Smooth muscle cell (in vitro differentiated cells): ENCODE measurements at regions not wholly inside any gene's neighbourhood (a gene's known extent, or its start where the extent isn't known, plus 50 kb on each side); places are given as distances from the start of the nearest gene placed in this dataset.

Source experiments
- DNase-seq: peaks from one replicate; lab custom pipeline; 2025; ENCODE audit not compliant: unreplicated experiment; lab: John Stamatoyannopoulos, UW
- H2AFZ ChIP-seq: fragments of 200-600 bp; sonication (generic); 2 replicates; pipeline ENCODE4 v1.6.0; 2016; ENCODE audit warnings: antibody characterized with exemption, low read depth, mild to moderate bottlenecking
- H3F3A ChIP-seq: fragments of 200-600 bp; sonication (generic); 2 replicates; pipeline ENCODE4 v1.6.0; 2017; ENCODE audit warnings: antibody characterized with exemption, low read depth
- H3K27ac ChIP-seq: fragments of 200-600 bp; sonication (generic); 2 replicates; pipeline ENCODE4 v1.5.1; 2016; ENCODE audit warnings: low read depth, mild to moderate bottlenecking
- H3K27me3 ChIP-seq: fragments of 200-600 bp; sonication (generic); 2 replicates; pipeline ENCODE4 v1.6.1; 2016; ENCODE audit warnings: low read depth, mild to moderate bottlenecking
- H3K36me3 ChIP-seq: fragments of 200-600 bp; sonication (generic); 2 replicates; pipeline ENCODE4 v1.5.1; 2016; ENCODE audit warnings: low read depth
- H3K4me1 ChIP-seq: fragments of 200-600 bp; sonication (generic); 2 replicates; pipeline ENCODE4 v1.5.1; 2016; ENCODE audit warnings: low read depth
- H3K4me2 ChIP-seq: fragments of 200-600 bp; sonication (generic); 2 replicates; pipeline ENCODE4 v1.6.0; 2016; ENCODE audit warnings: mild to moderate bottlenecking
- H3K4me3 ChIP-seq: fragments of 200-600 bp; sonication (generic); 2 replicates; pipeline ENCODE4 v1.5.1; 2016; ENCODE audit warnings: mild to moderate bottlenecking
- H3K79me2 ChIP-seq: fragments of 200-600 bp; sonication (generic); 2 replicates; pipeline ENCODE4 v1.6.0; 2016; ENCODE audit warnings: low read depth, mild to moderate bottlenecking
- H3K9ac ChIP-seq: fragments of 200-600 bp; sonication (generic); 2 replicates; pipeline ENCODE4 v1.6.0; 2016; ENCODE audit warnings: low read depth
- H3K9me3 ChIP-seq: fragments of 200-600 bp; sonication (generic); replicated peaks from 2 replicates; pipeline ENCODE4 v1.5.1; 2016; ENCODE audit warnings: low read depth
- H4K20me1 ChIP-seq: fragments of 200-600 bp; sonication (generic); 2 replicates; pipeline ENCODE4 v1.6.0; 2016; ENCODE audit warnings: low read depth
- CTCF ChIP-seq: fragments of 200-600 bp; sonication (generic); IDR thresholded peaks from 2 replicates; pipeline ENCODE4 v1.5.1; 2017; ENCODE audit warnings: borderline replicate concordance, mild to moderate bottlenecking, antibody characterized with exemption; ENCODE audit not compliant: insufficient read depth, poor library complexity, severe bottlenecking
- WGBS: methylation state at CpG from one replicate; pipeline ENCODE4 v1.1.7; 2016; ENCODE audit warnings: low lambda C conversion rate; 5-methylcytosine and 5-hydroxymethylcytosine counted together

- no peak overlapping the region for H3K4me3 ChIP-seq
- H3F3A ChIP-seq, result no peaks in the 10 kb centered on the region
- H3K9me3 ChIP-seq, result no peaks in the 10 kb centered on the region
- H3K36me3 ChIP-seq, result no peaks in the 10 kb centered on the region
- H3K27me3 ChIP-seq, result no peaks in the 10 kb centered on the region
- no peak for DNase-seq
- H3K9ac ChIP-seq, result no peak overlapping the region
- H3K27ac ChIP-seq, result no peak overlapping the region
- H2AFZ ChIP-seq, result no peak overlapping the region
- H3K79me2 ChIP-seq, result no peaks in the 10 kb centered on the region
- H3K4me1 ChIP-seq, result no peaks in the 10 kb centered on the region
- WGBS, result 62% methylated on average over 1 of the region's 1 CpG
- no peak overlapping the region for H3K4me2 ChIP-seq
- TF ChIP-seq CTCF, result no peak
- no peaks in the 10 kb centered on the region for H4K20me1 ChIP-seq
These were observed 207.7 kb upstream of the PRR16 start for GRCh38 chr5:120256376-120256775.

- no peaks in the 10 kb centered on the region for H4K20me1 ChIP-seq
- no peaks in the 10 kb centered on the region for H3K27me3 ChIP-seq
- H3K4me1 ChIP-seq, result no peaks in the 10 kb centered on the region
- no peaks in the 10 kb centered on the region for H3K79me2 ChIP-seq
- WGBS, result 87% methylated on average over 3 of the region's 3 CpGs
- no peak overlapping the region for H3K27ac ChIP-seq
- DNase-seq, result no peak
- no peaks in the 10 kb centered on the region for H3F3A ChIP-seq
- no peak overlapping the region for H3K4me3 ChIP-seq
- H3K9me3 ChIP-seq, result no peaks in the 10 kb centered on the region
- H3K36me3 ChIP-seq, result no peaks in the 10 kb centered on the region
- H2AFZ ChIP-seq, result peak overlapping the region; percentile 68
- no peak overlapping the region for H3K4me2 ChIP-seq
- H3K9ac ChIP-seq, result no peak overlapping the region
- no peak for TF ChIP-seq CTCF
These were observed 206.6 kb upstream of the PRR16 start for GRCh38 chr5:120257358-120257971.

- 93% methylated on average over 4 of the region's 4 CpGs for WGBS
- Histone ChIP-seq H3F3A (no peaks in the 10 kb centered on the region), H3K27me3 (no peaks in the 10 kb centered on the region), H2AFZ (peak overlapping the region; percentile 68), H3K36me3 (no peaks in the 10 kb centered on the region), H3K9me3 (no peaks in the 10 kb centered on the region), H3K4me3 (no peak overlapping the region), H3K4me1 (no peaks in the 10 kb centered on the region), H3K27ac (no peak overlapping the region), H3K79me2 (no peaks in the 10 kb centered on the region), H3K4me2 (no peak overlapping the region), H3K9ac (no peak overlapping the region), H4K20me1 (no peaks in the 10 kb centered on the region)
- no peak for DNase-seq
- no peak for TF ChIP-seq CTCF
These were observed 206.0 kb upstream of the PRR16 start for GRCh38 chr5:120258123-120258522.

GRCh38 chr5:120260651-120261050, 203.4 kb upstream of the PRR16 start:
- Histone ChIP-seq H3K4me2 (no peak overlapping the region), H3K36me3 (no peaks in the 10 kb centered on the region), H3F3A (no peaks in the 10 kb centered on the region), H3K79me2 (no peaks in the 10 kb centered on the region), H3K9me3 (no peaks in the 10 kb centered on the region), H3K4me1 (no peaks in the 10 kb centered on the region), H3K9ac (no peak overlapping the region), H3K4me3 (no peak overlapping the region), H3K27me3 (no peaks in the 10 kb centered on the region), H2AFZ (no peak overlapping the region), H4K20me1 (no peaks in the 10 kb centered on the region), H3K27ac (no peak overlapping the region)
- no peak for TF ChIP-seq CTCF
- WGBS, result 93% methylated on average over 1 of the region's 1 CpG
- DNase-seq, result no peak
